SW480 (cell line): ENCODE measurements at regions not wholly inside any gene's neighbourhood (a gene's known extent, or its start where the extent isn't known, plus 50 kb on each side); places are given as distances from the start of the nearest gene placed in this dataset.
A peak's percentile ranks its signal among the peaks of the same experiment; 100 is the strongest.

Experiments
- DNase-seq: peaks from one replicate; pipeline ENCODE4 v3.0.0-alpha.2; 2016; ENCODE audit warnings: low spot score

DNA sequence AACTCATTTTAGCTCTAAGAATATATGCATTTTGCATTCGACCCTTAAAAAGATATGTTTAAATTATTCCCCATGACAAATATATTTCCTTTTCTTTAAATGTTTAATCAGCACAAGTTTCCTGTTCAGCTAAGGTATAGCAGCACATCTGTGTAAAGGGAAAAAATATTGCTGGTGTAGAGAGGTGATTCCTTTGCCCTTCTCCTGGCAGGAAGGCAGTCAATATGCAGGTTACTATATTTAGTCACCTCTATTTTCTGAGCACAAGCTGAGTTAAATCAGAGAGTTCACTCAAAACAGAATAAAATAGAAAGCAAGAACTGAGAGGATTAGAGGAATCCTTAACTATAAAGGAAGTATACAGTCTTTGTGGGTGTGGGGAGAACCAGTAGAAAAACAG, 274.4 kb upstream of the PCSK5 start:
- no peak for DNase-seq

DNA sequence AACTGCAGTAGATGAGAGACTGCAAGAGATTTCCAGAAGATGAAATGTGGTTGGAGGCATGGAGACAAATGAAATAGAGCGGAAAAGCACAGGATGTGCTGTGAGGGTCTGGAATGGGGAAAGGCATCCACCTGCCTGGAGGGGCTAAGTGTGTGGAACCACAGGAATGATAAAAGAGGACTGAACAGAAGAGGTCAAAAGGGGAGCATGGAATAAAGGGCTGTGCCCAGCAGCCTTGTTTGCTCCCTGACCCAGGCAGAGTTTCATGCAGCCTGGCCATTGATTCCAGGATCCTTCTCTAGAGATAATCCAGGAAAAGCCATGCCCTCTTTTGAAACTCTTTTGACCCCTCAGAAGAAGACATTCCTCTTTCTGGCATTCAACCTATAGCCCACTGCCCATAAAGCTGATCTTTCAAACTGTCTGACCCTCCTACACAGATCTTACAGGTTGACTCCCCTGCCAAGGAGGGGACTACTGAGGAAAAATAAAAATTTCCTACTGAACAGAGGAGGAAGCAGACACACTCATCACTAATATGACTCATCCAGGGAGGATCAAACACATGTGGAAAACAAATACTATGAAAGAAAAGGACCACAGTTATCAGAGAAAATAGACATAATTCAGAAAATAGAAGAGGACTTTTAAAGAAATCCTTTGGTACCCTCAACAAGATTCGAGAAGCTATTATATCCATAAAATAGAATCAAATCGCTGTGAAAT, 273.5 kb upstream of the PCSK5 start:
- peak; percentile 53 for DNase-seq

DNA sequence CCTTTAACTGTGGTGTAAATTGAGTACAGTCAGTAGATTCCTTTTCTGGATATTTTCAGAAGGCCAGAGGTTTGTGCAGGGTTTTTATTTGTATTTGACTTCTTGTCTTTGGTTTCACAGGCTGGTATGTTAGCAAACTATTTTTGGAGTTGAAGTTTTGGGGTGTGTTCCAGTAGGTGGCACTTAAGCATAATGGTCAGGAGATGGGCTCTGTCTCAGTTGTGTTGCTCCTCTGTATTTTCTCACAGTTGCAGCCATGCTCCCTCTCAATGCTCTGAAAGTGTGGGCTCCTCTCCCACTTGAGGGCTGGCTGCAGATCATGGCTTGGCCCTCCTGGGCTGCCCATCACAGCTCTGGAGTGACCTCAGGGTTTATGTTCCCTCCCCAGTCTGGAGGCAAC, 267.0 kb upstream of the PCSK5 start:
- DNase-seq: no peak

DNA sequence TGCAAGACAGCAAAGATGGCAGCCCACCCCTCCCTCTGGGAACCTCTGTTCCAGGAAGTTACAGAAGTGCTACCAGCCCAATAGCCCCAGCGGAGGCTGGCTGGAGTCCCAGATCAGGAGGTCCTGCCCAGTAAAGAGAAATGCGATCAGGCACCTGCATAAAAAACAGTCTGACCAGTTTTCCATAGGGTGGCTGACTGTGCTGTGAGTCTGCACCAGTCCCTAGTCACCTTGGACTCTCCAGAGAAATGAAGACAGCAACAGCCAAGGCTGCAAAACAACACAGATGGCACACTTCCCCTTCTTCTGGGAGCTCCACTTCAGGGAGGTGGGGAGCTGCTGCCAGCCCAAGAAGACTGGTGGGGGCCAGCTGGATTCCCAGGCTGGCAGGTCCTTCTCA, 265.5 kb upstream of the PCSK5 start:
- no peak for DNase-seq

DNA sequence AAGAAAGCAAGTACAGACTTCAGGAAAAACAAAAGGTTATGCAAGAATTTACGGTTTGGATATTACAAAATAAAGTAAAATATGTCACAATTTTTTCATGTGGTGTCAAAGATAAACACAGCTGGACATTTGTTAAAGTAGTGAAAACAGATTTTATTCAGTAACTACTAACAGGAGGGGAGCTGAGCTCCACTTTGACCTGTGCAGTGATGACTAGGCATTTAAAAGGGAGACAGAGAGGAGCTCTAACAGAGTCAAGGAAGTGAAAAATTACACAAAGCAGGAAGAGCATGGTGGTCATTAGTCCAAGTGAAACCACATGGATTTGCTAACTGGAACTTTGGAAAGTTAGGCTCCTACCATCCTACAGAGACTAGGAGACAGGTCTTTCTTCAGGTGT, 263.6 kb upstream of the PCSK5 start:
- no peak for DNase-seq

DNA sequence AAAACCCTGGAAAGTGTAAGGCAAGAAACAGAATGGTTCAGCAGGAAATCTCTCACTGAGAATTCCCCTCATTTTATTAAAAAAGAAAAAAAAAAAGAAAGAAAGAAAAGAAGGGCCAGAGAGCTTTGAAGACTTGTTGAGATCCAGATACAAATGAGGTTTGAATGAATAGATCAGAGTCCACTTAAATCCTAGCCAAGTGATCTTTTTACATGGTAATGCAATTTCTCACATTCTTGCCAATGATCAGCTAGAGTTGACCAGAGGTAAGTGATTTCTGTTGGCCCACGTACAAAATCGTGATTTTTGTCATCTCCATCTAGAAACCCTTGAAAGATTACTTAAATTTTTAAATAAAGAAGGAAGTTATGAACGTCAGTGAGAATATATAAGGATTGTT, 261.5 kb upstream of the PCSK5 start:
- DNase-seq: no peak

DNA sequence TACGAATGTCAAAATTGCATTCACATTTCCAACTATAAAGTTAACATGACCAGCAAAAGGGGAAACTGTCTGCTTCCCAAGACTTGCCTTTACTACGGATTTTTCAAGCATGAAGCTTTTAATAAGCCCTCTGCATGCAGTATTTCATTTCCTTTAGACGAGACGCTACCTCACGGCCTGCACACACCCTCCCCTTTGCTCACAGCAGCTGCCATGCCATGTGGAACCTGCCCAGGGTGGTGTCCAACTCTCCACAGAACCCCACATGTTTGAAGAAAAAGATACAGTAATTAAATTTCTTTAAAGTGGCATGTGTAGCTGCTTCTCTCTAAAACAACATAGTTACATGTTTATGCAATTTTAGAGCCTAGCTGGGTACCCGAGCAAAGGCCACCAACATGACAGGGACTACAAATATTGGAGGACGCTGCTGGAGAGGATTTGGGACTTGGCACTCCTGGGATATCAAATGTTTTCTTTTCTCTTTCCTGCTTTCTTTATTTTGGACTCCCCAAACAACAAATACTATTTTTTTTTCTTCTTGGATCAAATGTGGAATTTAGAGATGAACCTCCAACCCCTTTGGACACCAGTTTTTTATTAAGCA, 256.9 kb upstream of the PCSK5 start:
- no peak for DNase-seq

DNA sequence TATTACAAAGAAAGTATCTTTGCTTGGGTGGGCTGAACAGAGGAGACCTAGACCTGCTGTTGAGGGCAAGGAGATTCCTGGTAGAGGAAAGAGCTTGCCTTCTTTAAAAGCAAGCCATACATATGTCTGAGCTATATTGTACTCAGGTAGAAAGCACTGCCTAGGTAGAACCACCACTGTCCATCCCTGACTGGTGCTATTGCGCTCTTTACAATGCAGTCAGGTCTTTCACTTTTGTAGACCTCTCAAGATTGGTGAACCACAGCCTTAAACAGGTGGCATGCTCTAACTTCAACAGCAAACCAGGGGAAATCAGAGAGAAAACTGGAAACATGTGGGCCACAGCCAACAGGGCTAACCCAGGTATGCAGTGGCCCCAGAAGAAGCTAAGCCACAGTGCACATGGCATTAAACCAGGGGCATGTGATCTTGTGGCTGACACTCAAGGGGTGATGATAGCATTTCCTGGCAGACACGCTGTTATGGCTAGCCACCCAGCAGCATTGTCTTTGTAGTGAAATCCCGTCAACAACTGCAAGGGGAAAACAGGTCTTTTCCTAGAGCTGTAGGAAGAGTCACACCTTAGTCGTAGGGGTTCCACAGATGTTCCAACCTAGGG, 253.9 kb upstream of the PCSK5 start:
- no peak for DNase-seq

DNA sequence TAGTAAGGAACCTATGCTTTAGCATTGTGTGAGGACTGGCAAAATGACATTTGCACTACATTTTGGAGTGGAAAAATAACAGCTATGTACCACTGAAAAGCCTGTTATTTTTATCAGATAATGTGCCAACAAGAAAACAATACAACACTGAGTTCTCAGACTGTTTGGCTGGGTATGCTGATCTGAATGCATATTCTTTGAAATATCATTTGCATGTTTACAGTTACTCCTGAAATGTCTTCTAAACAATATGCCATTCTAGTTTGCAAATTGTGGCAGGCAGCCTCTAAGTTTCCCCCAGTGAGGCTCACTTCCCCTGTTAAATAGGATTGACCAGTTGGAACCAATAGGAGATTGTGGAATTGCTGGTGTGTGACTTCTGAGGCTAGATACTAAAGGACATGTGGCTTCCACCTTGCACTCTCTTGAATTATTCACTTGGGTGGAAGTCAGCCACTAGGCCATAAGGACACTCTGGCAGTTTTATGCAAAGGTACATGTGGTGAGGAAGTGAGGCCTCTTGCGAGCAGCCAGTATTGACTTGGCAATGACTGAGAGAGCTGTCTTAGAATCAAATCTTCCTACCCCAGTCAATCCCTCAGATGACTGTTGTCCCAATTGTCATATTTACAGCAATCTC, 250.4 kb upstream of the PCSK5 start:
- DNase-seq: no peak

DNA sequence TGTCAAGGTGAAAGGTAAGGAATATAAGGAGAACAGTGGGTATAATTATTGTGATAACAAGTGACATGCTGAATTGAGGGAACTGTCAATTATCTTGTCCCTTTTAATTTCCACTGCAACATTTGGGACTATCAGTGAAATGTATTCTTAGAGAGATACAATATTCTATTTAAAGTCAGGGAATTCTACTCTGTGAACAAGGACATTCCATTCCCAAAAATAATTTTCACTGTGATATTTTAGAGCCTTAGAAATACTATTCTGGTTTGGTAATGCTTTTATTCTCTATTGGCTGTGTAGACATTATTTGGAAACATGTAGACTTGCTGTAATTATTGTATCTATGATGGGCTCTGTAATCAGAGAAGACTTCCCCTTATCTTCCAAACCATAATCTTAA, 248.0 kb upstream of the PCSK5 start:
- no peak for DNase-seq

DNA sequence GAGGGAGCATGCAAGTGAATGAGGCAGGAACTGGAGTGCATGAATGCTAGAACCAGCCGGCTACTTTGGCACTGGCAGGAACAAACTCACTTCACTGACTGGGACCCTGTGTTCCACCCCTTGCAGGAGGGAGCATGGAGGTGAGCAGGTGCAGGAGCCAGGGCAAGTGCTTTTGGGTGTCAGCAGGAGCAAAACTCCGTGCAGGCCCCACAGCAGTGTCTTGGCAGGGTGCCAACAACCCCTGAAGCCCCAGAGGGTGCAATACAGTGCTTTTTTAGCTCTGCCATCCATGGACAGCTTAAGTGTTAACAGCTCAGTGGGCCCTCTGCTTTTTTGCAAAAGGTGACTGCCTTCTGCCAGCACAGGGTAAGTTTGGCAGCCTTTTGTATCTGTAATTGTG, 245.8 kb upstream of the PCSK5 start:
- DNase-seq: no peak

DNA sequence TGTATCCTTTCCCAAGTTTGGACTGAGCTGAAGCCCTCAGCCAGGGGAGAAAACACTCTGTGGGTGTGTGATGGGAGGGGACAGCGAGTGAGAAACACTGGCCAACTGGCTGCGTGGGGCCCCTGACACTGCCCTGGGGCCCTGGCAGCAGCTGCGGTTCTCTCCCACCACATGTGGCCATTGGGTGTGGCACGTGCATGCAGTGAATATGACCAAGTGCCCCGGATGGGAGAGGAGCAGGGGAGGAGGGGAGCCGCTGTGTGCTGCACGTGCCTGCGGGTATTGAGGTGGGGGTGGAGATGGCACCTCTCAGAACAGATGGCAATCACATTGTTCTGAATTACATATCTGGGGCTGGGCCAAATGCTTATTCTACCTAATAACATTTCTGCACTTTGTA, 242.4 kb upstream of the PCSK5 start:
- DNase-seq: peak; percentile 54

DNA sequence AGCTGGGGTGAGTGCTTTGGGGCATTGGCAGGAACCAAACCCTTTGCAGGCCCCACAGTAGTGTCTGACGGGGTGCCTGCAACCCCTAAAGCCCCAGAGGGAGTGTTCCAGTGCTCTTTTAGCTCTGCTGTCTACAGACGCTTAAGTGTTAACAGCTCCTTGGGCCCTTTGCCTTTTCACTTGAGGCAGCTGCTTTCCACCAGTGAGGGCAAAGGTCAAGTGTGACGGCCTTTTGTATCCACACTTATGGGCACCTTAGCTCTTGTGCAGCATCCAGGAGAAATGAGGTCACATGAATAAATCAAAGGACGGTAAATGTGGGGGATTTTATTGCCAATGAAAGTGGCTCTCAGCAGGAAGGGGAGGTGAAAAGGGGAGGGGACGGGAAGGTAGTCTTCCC, 241.4 kb upstream of the PCSK5 start:
- no peak for DNase-seq

DNA sequence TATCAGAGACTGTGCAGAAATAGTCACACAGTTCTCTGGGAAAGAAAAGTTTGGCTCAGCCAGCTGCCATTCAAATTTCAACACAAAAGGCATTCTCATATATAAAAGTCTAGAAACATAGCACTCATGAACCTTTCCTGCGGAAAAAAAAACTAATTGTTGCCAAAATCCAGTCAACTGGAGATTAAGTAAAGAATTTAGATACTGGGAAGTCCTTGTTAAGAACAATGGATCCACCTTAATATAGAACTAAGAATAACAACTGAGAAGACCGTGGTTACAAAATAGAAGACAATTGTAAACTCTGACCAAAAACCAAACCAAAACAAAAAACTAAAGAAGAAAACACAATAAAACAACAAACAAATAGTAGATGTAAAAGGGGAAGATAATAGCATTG, 238.8 kb upstream of the PCSK5 start:
- DNase-seq: no peak

DNA sequence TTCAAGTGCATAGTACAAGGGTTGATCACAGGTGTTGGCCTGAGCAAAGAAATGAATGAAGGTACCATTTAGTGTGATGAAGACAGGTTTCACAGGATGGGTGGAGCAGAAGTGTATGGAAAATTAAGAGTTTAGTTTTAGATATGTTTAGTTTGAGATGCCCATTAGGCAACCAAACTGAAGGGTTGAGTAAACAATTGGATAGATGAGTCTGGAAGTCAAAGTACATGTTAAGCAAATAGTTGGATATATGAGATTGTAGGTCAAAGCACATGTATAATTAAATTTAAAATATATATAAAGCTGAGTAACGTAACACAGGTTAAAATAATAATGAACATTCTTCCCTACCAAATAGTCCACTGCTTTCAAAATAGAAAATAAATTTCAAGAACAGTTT, 237.1 kb upstream of the PCSK5 start:
- DNase-seq: no peak

DNA sequence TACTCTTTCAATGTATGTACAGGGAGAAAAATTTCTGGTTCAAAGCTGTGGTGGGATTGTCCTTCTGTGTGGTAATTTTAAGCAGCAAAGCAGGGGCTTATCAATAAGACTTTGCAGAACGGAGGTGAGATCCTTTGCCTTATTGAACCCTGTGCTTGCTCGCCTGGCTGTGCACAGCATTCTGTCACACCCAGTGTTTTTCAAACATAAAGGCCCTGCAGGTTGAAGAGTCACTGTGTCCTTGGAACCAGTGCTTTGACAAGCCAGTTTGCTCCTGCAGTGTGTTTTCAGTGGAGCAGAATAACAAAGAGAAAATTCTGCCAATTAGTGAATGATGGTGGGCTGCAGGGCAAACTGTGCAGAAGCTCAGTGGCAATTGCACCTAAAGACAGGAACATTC, 236.7 kb upstream of the PCSK5 start:
- DNase-seq: no peak

DNA sequence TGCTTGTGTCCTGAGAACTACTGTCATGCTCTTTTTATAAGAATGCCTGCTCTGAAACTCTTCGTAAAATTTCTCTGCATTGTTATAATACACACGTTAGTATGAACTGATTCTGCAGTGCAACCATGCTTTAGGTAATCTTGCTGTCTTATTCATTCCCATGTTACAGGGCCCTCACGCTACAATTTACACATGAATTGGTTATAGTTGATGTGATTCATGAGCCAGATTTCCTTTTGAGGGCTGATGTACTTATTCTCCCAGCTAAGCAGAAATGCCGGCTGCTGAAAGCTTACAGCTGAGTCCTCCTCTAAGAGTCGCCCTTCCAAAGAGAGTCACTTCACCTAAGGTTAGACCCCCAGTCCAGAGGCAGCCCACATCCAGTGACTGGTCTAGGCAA, 233.5 kb upstream of the PCSK5 start:
- DNase-seq: no peak

DNA sequence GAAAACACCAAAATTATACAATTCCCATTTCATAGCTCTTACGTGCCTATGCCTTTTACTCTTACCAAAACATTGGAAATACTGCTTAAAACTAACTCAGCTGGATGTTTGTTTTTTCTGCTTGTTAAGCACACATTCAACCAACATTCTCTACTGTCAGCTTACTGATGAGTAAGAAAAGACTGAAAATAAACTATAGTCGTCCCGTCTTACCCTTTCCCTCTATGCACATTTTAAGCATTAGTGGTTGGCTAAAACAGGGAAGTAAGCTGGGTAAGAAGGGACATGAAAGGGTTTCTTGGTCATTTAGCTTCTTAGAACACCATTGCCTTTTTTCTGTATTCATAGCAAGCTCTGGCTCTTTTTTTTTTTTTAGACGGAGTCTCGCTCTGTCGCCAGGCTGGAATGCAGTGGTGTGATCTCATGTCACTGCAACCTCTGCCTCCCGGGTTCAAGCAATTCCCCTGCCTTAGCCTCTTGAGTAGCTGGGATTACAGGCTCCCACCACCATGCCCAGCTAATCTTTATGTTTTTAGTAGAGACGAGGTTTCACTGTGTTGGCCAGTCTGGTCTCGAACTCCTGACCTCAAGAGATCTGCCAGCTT, 232.1 kb upstream of the PCSK5 start:
- DNase-seq: no peak

DNA sequence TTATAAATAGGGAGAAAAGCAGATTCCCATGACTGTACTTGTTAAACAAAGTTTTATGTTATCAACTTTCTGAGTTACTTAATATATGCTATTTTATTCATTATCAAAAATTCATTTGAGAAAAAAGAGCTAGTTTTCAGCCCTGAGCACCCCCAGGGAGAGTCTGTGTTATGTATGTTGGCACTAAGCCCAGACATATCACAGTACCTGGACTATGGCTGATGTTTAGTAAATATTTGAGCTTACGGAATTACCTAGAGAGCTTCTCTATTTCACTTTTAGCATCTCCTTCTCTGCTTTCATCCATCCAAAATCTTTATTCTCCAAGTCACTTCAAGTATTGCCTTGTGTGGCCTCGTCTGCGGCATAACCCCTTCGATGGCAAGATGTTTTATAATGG, 225.9 kb upstream of the PCSK5 start:
- no peak for DNase-seq

DNA sequence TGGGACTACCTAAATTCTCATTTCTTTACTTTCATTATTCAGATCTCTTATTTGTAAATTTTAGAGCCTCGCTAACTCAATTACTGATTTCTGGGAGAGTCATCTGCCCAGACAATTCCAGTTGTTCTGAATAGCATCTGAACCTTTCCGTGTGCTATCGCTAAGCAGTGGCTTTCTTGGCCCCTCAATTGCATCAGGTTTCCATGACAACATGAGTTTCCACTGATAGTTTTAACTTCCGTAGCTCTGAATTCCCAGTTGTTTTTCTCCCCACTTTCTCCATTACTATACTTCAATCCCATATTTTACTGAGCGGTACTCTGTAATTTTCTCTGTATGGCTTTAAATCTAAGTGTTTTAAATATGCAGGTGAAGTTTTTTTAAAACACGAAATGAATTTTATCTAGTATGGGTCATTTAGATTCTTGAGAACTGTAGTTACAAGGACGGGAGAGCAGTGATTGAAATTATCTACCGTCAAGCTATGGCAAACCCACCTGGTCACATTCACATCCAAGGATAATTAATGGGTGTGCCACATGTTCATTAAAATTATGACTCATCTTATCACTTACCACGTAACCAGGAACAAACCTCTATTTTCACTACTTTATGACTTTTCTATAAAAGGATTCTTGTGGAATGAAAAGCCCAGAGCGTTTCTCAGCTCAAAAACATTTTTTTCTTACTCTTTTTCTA, 223.5 kb upstream of the PCSK5 start:
- peak; percentile 9 for DNase-seq

DNA sequence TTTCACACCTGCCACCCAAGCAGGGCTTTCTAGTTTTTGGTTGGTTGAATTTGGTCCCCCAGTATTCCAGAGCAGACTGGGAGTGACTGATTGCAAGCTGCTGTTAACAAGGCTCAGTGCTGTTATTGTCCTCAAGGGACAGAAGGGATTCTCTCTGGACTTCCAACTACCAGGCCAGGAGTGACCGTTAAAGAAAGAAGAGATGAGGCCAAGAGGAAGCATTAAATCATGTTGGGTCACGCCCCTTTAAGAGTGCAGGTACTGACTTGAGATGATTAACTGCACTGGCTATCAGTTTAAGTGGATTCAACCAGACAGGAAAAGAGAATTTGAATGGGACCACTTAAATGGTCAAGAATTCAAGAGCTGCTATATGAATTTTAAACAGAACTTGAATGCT, 220.8 kb upstream of the PCSK5 start:
- DNase-seq: no peak

DNA sequence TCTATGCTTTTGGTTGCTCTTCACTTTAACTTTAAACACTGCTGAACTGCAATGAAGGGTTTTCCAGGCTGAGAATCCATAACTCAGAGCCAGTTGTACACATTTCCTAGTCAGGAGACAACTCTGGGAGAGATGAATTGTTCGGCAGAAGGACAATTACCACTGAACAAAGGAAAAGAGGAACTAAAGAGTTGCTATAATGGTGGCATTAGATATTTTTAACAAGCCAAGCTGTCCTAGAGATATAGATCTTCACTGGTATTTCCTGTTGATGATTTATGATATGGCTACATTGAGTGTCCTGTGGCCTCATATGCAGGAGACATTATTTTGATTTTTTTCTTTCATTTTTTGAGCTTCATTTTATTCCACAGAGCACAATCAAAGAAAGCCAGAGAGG, 219.1 kb upstream of the PCSK5 start:
- DNase-seq: no peak
